ENCODE measurements at regions not wholly inside any gene's neighbourhood (a gene's known extent, or its start where the extent isn't known, plus 50 kb on each side); places are given as distances from the start of the nearest gene placed in this dataset.

GRCh38 chr21:27079636-27080240 is 112.8 kb upstream of the ADAMTS5 start:
- TF ChIP-seq CTCF (IDR thresholded peaks at IDR 0.05), result no peak
- no peak for TF ChIP-seq POLR2AphosphoS5 (IDR thresholded peaks at IDR 0.05)
- TF ChIP-seq POLR2A (IDR thresholded peaks at IDR 0.05), result no peak
